GM10248 (cell line): ENCODE measurements at regions not wholly inside any gene's neighbourhood (a gene's known extent, or its start where the extent isn't known, plus 50 kb on each side); places are given as distances from the start of the nearest gene placed in this dataset.
"Not testable (repeated sequence)": the region's sequence is repeated elsewhere in the genome, so short reads cannot be mapped to it uniquely, and the experiment has no call there.

Source experiments
- CTCF ChIA-PET: fragments of 300-600 bp; sonication (Branson Sonifier 250); formaldehyde crosslinking; extraction: SDS; loops from one replicate; lab custom pipeline; 2021; ENCODE audit warnings: antibody characterized with exemption; lab: Yijun Ruan, JAX
- POLR2A ChIA-PET: fragments of 350-650 bp; sonication (Branson Sonifier 250); formaldehyde crosslinking; extraction: SDS; loops from one replicate; lab custom pipeline; 2020; ENCODE audit warnings: antibody characterized with exemption; lab: Yijun Ruan, JAX
- DNase-seq: peaks from one replicate; pipeline ENCODE4 v3.0.0; 2012; ENCODE audit errors: extremely low spot score
- TF ChIP-seq, protein P1 (sequence below): IDR thresholded peaks from 2 replicates; pipeline ENCODE4 v1.5.1; 2012; ENCODE audit warnings: mild to moderate bottlenecking, low read depth; ENCODE audit errors: extremely low read depth, missing control alignments, control extremely low read depth

DNA sequence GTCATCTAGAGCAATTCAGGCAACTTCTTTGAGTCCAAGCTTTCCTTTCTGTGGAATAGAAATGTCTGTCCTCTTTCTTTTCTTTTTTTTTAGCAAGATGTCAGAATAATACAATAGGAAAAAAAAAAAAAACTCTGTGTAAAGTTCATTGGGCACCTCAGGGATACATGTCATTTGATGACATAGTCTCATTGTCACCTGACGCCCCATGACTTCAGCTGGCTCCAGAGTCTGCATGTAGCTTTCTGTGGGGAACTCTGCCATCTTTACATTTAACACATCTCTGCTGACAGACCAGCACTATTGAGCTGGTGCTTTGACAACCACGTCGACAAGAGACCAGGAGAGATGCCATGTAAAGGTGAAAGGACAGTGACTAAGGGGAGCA, 172.5 kb upstream of the KLF7 start:
- ChIA-PET CTCF (interaction anchor here (1.1 to 5.5 kb wide), 7 partner anchors 9 to 22 kb away, joined by 3 to 25 read pairs (median 4); no protein-coding TSS in a partner anchor), POLR2A (no interaction called here)
- TF ChIP-seq, protein P1, sequence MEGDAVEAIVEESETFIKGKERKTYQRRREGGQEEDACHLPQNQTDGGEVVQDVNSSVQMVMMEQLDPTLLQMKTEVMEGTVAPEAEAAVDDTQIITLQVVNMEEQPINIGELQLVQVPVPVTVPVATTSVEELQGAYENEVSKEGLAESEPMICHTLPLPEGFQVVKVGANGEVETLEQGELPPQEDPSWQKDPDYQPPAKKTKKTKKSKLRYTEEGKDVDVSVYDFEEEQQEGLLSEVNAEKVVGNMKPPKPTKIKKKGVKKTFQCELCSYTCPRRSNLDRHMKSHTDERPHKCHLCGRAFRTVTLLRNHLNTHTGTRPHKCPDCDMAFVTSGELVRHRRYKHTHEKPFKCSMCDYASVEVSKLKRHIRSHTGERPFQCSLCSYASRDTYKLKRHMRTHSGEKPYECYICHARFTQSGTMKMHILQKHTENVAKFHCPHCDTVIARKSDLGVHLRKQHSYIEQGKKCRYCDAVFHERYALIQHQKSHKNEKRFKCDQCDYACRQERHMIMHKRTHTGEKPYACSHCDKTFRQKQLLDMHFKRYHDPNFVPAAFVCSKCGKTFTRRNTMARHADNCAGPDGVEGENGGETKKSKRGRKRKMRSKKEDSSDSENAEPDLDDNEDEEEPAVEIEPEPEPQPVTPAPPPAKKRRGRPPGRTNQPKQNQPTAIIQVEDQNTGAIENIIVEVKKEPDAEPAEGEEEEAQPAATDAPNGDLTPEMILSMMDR: no peak
- DNase-seq: no peak

DNA sequence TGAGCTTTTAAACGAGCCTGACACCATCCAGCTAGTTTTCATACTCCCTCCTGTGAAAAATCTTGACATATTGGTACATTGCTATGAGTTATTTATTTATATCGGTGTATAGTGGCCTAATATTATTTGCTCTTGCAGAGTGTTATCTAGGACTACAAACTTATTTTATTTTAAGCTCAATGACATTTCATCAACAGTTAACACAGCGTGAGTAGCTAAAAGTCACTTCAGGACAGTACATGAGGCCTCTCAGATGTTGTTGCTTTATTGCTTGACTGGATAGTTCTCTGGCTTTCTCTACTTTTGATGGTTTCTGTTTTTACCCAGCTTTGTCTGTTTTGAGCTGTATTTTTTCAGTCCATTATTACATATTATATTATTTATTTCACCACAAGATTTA, 172.9 kb upstream of the KLF7 start:
- POLR2A ChIA-PET: no interaction called here
- CTCF ChIA-PET: interaction anchor here (1.1 to 5.5 kb wide), 8 partner anchors 9 to 54 kb away, joined by 3 to 25 read pairs (median 5); no protein-coding TSS in a partner anchor
- TF ChIP-seq, protein P1: no peak

GRCh38 chr2:207341112-207341750, 175.5 kb upstream of the KLF7 start:
- ChIA-PET POLR2A (no interaction called here), CTCF (interaction anchor here (1.0 to 5.5 kb wide), 2 partner anchors 12 to 64 kb away, joined by 3 to 25 read pairs; no protein-coding TSS in a partner anchor)
- TF ChIP-seq, protein P1: no peak
- DNase-seq: no peak

More for the DNA sequence above, 172.9 kb upstream of the KLF7 start:
- no peak for DNase-seq

- DNase-seq: no peak
- ChIA-PET CTCF (interaction anchor here (1.0 to 5.5 kb wide), 2 partner anchors 11 to 65 kb away, joined by 3 to 25 read pairs; no protein-coding TSS in a partner anchor), POLR2A (no interaction called here)
- TF ChIP-seq, protein P1: peak; percentile 11
Measured at GRCh38 chr2:207341804-207342203, 176.1 kb upstream of the KLF7 start.

DNA sequence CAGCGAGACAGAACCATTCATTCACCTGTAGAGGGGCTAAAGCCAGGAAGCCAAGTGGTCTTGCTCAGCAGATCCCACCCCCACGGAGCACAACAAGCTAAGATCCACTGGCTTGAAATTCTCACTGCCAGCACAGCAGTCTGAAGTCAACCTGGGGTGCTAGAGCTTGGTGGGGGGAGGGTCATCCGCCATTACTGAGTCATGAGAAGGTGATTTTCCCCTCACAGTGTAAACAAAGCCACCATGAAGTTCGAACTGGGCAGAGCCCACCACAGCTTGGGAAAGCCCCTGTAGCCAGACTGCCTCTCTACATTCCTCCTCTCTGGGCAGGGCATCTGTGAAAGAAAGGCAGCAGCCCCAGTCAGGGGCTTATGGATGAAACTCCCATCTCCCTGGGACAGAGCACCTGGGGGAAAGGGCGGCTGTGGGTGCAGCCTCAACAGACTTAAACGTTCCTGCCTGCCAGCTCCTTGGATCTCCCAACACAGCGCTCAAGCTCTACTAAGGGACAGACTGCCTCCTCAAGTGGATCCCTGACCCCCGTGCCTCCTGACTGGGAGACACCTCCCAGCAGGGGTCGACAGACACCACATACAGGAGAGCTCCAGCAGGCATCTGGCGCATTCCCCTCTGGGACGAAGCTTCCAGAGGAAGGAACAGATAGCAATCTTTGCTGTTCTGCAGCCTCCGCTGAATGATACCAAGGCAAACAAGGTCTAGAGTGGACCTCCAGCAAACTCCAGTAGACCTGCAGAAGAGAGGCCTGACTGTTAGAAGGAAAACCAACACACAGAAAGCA, 179.0 kb upstream of the KLF7 start:
- CTCF ChIA-PET: interaction anchor here (0.8 to 1.7 kb wide), 5 partner anchors 9 to 544 kb away, joined by 3 to 4 read pairs (median 3); no protein-coding TSS in a partner anchor
- DNase-seq, POLR2A ChIA-PET: not testable (repeated sequence)

DNA sequence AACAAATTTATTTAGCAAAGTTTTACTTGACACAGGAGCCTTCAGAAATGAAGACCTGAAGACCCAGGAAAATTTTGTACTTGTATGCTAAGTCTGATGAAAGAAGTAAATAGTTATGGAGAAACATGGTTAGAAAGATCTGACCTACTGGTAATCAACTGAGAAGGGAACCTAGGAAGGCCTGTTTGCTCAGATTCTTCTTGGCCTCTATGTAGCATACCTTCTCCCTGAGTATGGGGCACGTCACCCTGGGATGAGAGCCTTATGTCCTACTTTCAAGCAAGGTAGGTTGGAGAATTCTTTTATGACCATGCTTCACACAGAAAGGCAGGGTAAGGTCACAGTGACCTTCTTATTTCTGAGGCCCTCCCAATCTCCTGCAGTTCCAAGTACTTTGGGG, 178.6 kb upstream of the CREB1 start:
- CTCF ChIA-PET: interaction anchor here (2.9 kb wide), 1 partner anchor 12 kb away, joined by 25 read pairs; no protein-coding TSS in a partner anchor
- TF ChIP-seq, protein P1: no peak
- POLR2A ChIA-PET: no interaction called here
- DNase-seq: no peak
